PFSK-1 (cell line): ENCODE measurements at regions not wholly inside any gene's neighbourhood (a gene's known extent, or its start where the extent isn't known, plus 50 kb on each side); places are given as distances from the start of the nearest gene placed in this dataset.

Source experiments
- POLR2AphosphoS5 ChIP-seq: IDR thresholded peaks from 2 replicates; pipeline ENCODE4 v1.6.1; 2012; ENCODE audit warnings: low read depth, mild to moderate bottlenecking, control low read depth, low read length, moderate library complexity
- TF ChIP-seq, protein P1 (sequence below), 2 experiments: IDR thresholded peaks; 2 replicates each; pipeline versions ENCODE4 v1.6.1 to v1.8.0; 2011 to 2012; ENCODE audit warnings: low read depth in 2 of 2, low read length in 2 of 2, control low read depth in 1 of 2, inconsistent platforms in 1 of 2, mild to moderate bottlenecking in 1 of 2, moderate library complexity in 1 of 2; ENCODE audit not compliant: insufficient read depth in 1 of 2

GRCh38 chr5:2265341-2265740, 382.6 kb upstream of the IRX4 start:
- TF ChIP-seq POLR2AphosphoS5 = no peak
- TF ChIP-seq, protein P1, sequence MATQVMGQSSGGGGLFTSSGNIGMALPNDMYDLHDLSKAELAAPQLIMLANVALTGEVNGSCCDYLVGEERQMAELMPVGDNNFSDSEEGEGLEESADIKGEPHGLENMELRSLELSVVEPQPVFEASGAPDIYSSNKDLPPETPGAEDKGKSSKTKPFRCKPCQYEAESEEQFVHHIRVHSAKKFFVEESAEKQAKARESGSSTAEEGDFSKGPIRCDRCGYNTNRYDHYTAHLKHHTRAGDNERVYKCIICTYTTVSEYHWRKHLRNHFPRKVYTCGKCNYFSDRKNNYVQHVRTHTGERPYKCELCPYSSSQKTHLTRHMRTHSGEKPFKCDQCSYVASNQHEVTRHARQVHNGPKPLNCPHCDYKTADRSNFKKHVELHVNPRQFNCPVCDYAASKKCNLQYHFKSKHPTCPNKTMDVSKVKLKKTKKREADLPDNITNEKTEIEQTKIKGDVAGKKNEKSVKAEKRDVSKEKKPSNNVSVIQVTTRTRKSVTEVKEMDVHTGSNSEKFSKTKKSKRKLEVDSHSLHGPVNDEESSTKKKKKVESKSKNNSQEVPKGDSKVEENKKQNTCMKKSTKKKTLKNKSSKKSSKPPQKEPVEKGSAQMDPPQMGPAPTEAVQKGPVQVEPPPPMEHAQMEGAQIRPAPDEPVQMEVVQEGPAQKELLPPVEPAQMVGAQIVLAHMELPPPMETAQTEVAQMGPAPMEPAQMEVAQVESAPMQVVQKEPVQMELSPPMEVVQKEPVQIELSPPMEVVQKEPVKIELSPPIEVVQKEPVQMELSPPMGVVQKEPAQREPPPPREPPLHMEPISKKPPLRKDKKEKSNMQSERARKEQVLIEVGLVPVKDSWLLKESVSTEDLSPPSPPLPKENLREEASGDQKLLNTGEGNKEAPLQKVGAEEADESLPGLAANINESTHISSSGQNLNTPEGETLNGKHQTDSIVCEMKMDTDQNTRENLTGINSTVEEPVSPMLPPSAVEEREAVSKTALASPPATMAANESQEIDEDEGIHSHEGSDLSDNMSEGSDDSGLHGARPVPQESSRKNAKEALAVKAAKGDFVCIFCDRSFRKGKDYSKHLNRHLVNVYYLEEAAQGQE (IDR thresholded peaks at IDR 0.05; ENCODE audit: insufficient read depth in 1 of 2, low read depth in 2 of 2, low read length in 2 of 2) = no peak
